SK-N-DZ (cell line): ENCODE measurements at regions not wholly inside any gene's neighbourhood (a gene's known extent, or its start where the extent isn't known, plus 50 kb on each side); places are given as distances from the start of the nearest gene placed in this dataset.
"Not testable (repeated sequence)": the region's sequence is repeated elsewhere in the genome, so short reads cannot be mapped to it uniquely, and the experiment has no call there.

Source experiments
- DNase-seq: peaks from one replicate; pipeline ENCODE4 v3.0.0-alpha.2; 2015; ENCODE audit warnings: low spot score

DNA sequence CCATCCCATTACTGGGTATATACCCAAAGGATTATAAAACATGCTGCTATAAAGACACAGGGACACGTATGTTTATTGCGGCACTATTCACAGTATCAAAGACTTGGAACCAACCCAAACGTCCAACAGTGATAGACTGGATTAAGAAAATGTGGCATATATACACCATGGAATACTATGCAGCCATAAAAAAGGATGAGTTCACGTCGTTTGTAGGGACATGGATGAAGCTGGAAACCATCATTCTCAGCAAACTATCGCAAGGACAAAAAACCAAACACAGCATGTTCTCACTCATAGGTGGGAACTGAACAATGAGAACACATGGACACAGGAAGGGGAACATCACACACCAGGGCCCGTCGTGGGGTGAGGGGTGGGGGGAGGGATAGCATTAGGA is 106.1 kb downstream of the CHD1L start:
- DNase-seq: not testable (repeated sequence)

DNA sequence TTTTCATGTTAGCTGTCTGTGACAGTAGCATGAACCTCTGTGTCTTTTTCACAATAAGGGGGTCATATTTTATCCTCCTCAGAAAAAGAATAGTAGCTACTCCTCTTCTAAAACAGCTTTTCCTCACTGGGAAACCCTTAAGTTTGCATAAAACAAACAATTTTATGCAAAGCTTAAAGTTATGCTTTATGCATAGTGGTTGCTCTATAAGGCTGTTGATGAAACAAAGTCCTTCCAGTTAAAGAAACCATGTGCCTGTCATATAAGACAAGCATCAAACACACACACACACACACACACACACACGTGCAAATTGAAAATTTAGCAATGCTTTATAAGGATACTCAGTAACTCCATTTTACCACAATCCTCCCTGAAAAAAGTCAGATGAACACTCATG is 107.0 kb downstream of the CHD1L start:
- no peak for DNase-seq

GRCh38 chr1:147351140-147351835 is 108.8 kb downstream of the CHD1L start:
- DNase-seq: no peak

GRCh38 chr1:147377263-147378246 is 135.1 kb downstream of the CHD1L start:
- DNase-seq: no peak

DNA sequence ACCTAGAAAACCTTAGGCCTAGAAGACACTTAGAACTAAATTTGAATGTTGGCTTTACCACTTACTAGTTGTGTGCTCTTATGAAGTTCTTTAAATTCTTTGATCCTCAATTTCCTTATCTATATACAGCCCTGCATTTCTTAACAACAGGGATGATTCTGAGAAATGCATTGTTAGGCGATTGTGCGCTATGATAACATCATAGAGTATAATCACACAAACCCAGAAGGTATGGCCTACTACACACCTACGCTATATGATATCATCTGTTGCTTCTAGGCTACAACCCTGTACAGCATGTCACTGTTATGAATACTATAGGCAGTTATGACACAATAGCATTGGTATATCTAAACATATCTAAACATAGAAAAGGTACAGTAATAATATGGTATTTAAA is 137.4 kb downstream of the CHD1L start:
- no peak for DNase-seq

GRCh38 chr1:147384804-147385203 is 142.3 kb downstream of the CHD1L start:
- DNase-seq: no peak

GRCh38 chr1:147388969-147389368 is 146.5 kb downstream of the CHD1L start:
- DNase-seq: no peak

- DNase-seq: peak; percentile 56
These were observed 147.2 kb downstream of the CHD1L start for GRCh38 chr1:147389532-147390184.

DNA sequence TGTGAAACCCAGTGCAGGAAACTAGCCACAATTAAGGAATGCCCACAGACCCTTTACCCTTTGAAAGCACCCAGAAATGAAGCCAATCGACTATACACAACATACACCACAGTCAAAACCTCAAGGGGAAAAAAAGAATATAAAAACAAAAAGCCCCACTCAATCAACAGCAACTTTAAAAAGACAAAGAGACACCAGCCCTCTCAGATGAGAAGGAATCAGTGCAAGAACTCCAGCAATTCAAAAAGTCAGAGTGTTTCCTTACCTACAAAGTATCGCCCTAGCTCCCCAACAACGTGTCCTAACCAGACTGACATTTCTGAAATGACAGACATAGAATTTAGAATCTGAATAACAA is 147.7 kb downstream of the CHD1L start:
- DNase-seq: no peak

- no peak for DNase-seq
These were observed 148.6 kb downstream of the CHD1L start for GRCh38 chr1:147391114-147391513.

DNA sequence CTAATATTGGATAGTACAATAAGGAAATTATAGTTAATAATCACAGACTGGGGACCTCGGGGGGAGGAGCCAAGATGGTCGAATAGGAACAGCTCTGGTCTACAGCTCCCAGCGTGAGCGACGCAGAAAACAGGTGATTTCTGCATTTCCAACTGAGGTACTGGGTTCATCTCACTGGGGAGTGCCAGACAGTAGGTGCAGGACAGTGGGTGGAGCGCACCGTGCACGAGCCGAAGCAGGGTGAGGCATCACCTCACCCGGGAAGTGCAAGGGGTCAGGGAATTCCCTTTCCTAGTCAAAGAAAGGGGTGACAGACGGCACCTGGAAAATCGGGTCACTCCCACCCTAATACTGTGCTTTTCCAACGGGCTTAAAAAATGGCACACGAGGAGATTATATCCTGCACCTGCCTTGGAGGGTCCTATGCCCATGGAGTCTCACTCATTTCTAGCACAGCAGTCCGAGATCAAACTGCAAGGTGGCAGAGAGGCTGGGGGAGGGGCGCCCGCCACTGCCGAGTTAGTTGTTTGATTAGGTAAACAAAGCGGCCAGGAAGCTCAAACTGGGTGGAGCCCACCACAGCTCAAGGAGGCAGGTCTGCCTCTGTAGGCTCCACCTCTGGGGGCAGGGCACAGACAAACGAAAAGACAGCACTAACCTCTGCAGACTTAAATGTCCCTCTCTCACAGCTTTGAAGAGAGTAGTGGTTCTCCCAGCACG is 138.8 kb upstream of the BCL9 start:
- DNase-seq: not testable (repeated sequence)

DNA sequence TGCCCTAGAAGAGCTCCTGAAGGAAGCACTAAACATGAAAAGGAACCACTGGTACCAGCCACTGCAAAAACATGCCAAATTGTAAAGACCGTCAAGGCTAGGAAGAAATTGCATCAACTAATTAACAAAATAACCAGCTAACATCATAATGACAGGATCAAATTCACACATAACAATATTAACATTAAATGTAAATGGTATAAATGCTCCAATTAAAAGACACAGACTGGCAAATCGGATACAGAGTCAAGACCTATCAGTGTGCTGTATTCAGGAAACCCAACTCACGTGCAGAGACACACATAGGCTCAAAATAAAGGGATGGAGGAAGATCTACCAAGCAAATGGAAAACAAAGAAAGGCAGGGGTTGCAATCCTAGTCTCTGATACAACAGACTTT is 137.0 kb upstream of the BCL9 start:
- not testable (repeated sequence) for DNase-seq

GRCh38 chr1:147409886-147410285 is 131.4 kb upstream of the BCL9 start:
- DNase-seq: no peak

GRCh38 chr1:147413110-147413605 is 128.1 kb upstream of the BCL9 start:
- DNase-seq: no peak

- no peak for DNase-seq
These were observed 126.7 kb upstream of the BCL9 start for GRCh38 chr1:147414505-147415163.

GRCh38 chr1:147417024-147417423 is 124.3 kb upstream of the BCL9 start:
- no peak for DNase-seq

- peak; percentile 5 for DNase-seq
These were observed 118.0 kb upstream of the BCL9 start for GRCh38 chr1:147423100-147423827.

- no peak for DNase-seq
These were observed 106.4 kb upstream of the BCL9 start for GRCh38 chr1:147434921-147435320.

DNA sequence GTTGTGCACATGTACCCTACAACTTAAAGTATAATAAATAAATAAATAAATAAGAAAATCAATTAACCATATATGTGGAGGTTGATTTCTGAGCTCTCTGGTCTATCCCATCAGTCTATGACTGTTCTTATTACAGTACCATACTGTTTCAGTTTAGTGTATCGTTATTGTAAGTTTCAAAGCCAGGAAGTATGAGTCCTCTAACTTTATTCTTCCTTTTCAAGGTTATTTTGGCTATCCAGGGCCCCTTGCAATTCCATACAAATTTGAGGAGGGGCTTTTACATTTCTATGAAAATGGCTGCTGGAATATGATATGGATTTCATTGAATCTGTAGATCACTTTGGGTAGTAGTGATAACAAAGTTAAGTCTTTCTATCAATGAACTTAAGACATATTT is 96.9 kb upstream of the BCL9 start:
- no peak for DNase-seq

DNA sequence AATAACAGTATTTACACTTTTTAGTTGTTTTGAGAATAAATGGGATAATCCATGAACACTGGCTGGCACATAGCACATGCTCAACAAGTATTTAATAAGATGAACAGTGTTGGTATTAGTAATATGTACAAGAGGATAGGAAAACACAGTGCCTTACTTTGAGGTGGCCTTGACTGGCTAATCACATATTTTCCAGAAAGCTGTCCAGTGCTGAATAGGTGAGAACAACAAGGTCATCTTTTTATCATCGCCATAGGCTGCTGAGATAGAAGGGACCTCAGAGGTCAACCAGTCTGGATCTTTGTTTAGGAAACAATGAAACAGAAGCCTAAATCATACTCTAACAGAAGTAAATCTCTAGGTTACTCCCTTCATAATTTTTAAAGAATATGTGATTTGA is 89.7 kb upstream of the BCL9 start:
- no peak for DNase-seq
